ENCODE measurements at regions not wholly inside any gene's neighbourhood (a gene's known extent, or its start where the extent isn't known, plus 50 kb on each side); places are given as distances from the start of the nearest gene placed in this dataset.

DNA sequence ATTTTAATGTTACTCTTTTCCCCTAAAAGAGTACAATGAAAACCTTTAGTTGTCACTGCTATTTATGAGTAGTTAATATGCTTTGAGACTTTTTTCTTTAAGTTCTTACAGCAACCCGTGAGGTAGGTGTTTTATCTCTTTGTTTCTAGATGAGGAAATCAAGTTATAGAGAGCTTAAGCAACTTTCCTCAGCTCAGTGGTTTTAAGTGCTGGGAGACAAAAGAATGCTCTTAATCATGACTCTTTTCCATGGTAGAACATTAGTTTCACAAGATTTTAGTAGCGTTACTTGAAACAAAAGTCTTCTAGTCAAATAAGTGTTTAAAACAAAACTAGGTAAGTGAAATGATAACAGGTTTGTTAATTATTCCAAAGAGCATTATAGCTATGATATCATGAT is 354.7 kb upstream of the PITX2 start:
- TF ChIP-seq JUND (IDR thresholded peaks at IDR 0.05) (no peak), CTCF (IDR thresholded peaks at IDR 0.05; ENCODE audit: low read depth, low read length, missing input control) (no peak)

Measured in liver (tissue), 3 donors.